ENCODE measurements at regions not wholly inside any gene's neighbourhood (a gene's known extent, or its start where the extent isn't known, plus 50 kb on each side); places are given as distances from the start of the nearest gene placed in this dataset.

DNA sequence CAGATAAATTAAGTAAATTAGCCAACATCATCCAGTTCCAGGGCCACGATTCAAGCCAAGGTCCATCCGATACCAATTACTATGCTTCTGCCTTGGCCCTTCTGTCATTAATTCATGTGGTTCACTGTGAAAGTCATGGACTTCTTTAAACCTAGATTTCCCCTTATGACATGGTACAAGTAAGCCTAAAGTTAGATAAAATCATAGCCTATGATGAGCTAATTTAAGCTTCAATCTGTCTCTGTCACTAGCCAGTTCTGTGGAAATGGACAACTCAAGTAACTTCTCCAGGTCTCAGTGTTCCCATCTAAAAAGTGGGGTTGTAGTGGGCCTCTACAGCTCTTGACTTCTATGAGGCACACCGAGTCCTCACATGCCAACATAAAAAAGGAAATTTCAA is 225.5 kb upstream of the MARCKS start:
- no peak for TF ChIP-seq SP1 (IDR thresholded peaks at IDR 0.05)
- TF ChIP-seq, protein P1, sequence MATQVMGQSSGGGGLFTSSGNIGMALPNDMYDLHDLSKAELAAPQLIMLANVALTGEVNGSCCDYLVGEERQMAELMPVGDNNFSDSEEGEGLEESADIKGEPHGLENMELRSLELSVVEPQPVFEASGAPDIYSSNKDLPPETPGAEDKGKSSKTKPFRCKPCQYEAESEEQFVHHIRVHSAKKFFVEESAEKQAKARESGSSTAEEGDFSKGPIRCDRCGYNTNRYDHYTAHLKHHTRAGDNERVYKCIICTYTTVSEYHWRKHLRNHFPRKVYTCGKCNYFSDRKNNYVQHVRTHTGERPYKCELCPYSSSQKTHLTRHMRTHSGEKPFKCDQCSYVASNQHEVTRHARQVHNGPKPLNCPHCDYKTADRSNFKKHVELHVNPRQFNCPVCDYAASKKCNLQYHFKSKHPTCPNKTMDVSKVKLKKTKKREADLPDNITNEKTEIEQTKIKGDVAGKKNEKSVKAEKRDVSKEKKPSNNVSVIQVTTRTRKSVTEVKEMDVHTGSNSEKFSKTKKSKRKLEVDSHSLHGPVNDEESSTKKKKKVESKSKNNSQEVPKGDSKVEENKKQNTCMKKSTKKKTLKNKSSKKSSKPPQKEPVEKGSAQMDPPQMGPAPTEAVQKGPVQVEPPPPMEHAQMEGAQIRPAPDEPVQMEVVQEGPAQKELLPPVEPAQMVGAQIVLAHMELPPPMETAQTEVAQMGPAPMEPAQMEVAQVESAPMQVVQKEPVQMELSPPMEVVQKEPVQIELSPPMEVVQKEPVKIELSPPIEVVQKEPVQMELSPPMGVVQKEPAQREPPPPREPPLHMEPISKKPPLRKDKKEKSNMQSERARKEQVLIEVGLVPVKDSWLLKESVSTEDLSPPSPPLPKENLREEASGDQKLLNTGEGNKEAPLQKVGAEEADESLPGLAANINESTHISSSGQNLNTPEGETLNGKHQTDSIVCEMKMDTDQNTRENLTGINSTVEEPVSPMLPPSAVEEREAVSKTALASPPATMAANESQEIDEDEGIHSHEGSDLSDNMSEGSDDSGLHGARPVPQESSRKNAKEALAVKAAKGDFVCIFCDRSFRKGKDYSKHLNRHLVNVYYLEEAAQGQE (IDR thresholded peaks at IDR 0.05) = no peak
- TF ChIP-seq, protein P2, sequence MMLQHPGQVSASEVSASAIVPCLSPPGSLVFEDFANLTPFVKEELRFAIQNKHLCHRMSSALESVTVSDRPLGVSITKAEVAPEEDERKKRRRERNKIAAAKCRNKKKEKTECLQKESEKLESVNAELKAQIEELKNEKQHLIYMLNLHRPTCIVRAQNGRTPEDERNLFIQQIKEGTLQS (IDR thresholded peaks at IDR 0.05) = no peak
- TF ChIP-seq, protein P3, sequence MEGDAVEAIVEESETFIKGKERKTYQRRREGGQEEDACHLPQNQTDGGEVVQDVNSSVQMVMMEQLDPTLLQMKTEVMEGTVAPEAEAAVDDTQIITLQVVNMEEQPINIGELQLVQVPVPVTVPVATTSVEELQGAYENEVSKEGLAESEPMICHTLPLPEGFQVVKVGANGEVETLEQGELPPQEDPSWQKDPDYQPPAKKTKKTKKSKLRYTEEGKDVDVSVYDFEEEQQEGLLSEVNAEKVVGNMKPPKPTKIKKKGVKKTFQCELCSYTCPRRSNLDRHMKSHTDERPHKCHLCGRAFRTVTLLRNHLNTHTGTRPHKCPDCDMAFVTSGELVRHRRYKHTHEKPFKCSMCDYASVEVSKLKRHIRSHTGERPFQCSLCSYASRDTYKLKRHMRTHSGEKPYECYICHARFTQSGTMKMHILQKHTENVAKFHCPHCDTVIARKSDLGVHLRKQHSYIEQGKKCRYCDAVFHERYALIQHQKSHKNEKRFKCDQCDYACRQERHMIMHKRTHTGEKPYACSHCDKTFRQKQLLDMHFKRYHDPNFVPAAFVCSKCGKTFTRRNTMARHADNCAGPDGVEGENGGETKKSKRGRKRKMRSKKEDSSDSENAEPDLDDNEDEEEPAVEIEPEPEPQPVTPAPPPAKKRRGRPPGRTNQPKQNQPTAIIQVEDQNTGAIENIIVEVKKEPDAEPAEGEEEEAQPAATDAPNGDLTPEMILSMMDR (IDR thresholded peaks at IDR 0.05; ENCODE audit: low read depth, low read length, missing input control) = no peak
- no peak for TF ChIP-seq EGR1 (IDR thresholded peaks at IDR 0.05; ENCODE audit: low read depth in 2 of 2)
- TF ChIP-seq, protein P4, sequence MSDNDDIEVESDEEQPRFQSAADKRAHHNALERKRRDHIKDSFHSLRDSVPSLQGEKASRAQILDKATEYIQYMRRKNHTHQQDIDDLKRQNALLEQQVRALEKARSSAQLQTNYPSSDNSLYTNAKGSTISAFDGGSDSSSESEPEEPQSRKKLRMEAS (IDR thresholded peaks at IDR 0.05) = no peak
- no peak for TF ChIP-seq GABPA (IDR thresholded peaks at IDR 0.05 in 1 of 2, conservative IDR thresholded peaks at IDR 0.05 in 1 of 2)
- TF ChIP-seq RAD21 (IDR thresholded peaks at IDR 0.05) = no peak
- TF ChIP-seq YY1 (IDR thresholded peaks at IDR 0.05) = no peak
- TF ChIP-seq, protein P5, sequence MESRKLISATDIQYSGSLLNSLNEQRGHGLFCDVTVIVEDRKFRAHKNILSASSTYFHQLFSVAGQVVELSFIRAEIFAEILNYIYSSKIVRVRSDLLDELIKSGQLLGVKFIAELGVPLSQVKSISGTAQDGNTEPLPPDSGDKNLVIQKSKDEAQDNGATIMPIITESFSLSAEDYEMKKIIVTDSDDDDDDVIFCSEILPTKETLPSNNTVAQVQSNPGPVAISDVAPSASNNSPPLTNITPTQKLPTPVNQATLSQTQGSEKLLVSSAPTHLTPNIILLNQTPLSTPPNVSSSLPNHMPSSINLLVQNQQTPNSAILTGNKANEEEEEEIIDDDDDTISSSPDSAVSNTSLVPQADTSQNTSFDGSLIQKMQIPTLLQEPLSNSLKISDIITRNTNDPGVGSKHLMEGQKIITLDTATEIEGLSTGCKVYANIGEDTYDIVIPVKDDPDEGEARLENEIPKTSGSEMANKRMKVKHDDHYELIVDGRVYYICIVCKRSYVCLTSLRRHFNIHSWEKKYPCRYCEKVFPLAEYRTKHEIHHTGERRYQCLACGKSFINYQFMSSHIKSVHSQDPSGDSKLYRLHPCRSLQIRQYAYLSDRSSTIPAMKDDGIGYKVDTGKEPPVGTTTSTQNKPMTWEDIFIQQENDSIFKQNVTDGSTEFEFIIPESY (IDR thresholded peaks at IDR 0.05) = no peak
- no peak for TF ChIP-seq HNF4A (conservative IDR thresholded peaks at IDR 0.05)
- TF ChIP-seq TAF1 (conservative IDR thresholded peaks at IDR 0.05) = no peak
